ENCODE measurements at regions not wholly inside any gene's neighbourhood (a gene's known extent, or its start where the extent isn't known, plus 50 kb on each side); places are given as distances from the start of the nearest gene placed in this dataset.
"Not testable (repeated sequence)": the region's sequence is repeated elsewhere in the genome, so short reads cannot be mapped to it uniquely, and the experiment has no call there.

DNA sequence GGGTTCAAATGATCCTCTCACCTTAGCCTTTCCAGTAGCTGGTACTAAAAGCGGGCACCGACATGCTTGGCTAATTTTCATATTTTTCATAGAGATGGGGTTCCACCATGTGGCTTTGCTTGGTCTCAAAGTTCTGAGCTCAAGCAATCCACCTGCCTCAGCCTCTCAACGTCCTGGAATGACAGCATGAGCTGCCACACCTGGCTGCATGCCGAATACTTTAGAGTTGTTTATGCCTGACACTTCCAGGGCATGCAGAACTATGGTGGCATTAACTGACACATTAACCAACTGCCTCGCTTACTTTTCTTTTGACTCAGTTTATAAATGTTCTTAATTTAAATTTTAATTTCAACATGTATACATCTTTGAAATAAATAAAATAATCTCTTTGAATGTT is 135.8 kb downstream of the CCDC74A start:
- H3K4me1 ChIP-seq (ENCODE audit: insufficient read depth, low read length); H3K9ac ChIP-seq (ENCODE audit: low read depth, low read length); H3K9me3 ChIP-seq (ENCODE audit: insufficient read depth, low read length, severe bottlenecking); H3K4me3 ChIP-seq (ENCODE audit: low read depth in 1 of 2, low read length in 2 of 2); H3K27me3 ChIP-seq (ENCODE audit: insufficient read depth, low read length, poor library complexity); H4K20me1 ChIP-seq (ENCODE audit: insufficient read depth, low read length); DNase-seq; H2AFZ ChIP-seq (ENCODE audit: low read depth, low read length); H3K79me2 ChIP-seq (ENCODE audit: insufficient read depth, low read length); H3K4me2 ChIP-seq (ENCODE audit: insufficient read depth, low read length); ATAC-seq (ENCODE audit: insufficient read depth, low read depth); H3K27ac ChIP-seq (ENCODE audit: low read length); H3K36me3 ChIP-seq (ENCODE audit: insufficient read depth, low read length): not testable (repeated sequence)

DNA sequence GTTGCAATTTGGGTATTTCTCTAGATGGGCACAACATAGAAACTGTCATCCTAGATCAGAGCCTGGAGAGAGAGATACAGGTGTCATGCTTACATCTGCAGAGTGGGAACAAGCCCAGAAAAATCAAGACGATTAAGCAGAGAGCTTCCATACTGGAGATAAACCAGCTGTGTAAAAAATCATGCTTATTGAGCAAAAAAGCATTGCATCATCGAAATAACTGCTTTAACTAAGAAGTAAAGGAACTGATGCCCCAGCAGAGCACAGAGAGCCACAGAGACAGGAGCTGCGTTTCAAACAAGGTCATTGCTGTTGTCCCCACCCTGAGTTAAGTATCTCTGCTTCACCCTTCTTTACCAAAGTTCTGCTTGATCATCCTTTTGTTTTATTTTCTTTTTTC is 138.0 kb downstream of the CCDC74A start:
- not testable (repeated sequence) for ATAC-seq (ENCODE audit: insufficient read depth, low read depth); H3K4me3 ChIP-seq (ENCODE audit: low read depth in 1 of 2, low read length in 2 of 2); H2AFZ ChIP-seq (ENCODE audit: low read depth, low read length); H3K27me3 ChIP-seq (ENCODE audit: insufficient read depth, low read length, poor library complexity); H3K36me3 ChIP-seq (ENCODE audit: insufficient read depth, low read length); H3K79me2 ChIP-seq (ENCODE audit: insufficient read depth, low read length); H3K4me2 ChIP-seq (ENCODE audit: insufficient read depth, low read length); H3K4me1 ChIP-seq (ENCODE audit: insufficient read depth, low read length); DNase-seq; H3K9ac ChIP-seq (ENCODE audit: low read depth, low read length); H3K27ac ChIP-seq (ENCODE audit: low read length); H3K9me3 ChIP-seq (ENCODE audit: insufficient read depth, low read length, severe bottlenecking); H4K20me1 ChIP-seq (ENCODE audit: insufficient read depth, low read length)

DNA sequence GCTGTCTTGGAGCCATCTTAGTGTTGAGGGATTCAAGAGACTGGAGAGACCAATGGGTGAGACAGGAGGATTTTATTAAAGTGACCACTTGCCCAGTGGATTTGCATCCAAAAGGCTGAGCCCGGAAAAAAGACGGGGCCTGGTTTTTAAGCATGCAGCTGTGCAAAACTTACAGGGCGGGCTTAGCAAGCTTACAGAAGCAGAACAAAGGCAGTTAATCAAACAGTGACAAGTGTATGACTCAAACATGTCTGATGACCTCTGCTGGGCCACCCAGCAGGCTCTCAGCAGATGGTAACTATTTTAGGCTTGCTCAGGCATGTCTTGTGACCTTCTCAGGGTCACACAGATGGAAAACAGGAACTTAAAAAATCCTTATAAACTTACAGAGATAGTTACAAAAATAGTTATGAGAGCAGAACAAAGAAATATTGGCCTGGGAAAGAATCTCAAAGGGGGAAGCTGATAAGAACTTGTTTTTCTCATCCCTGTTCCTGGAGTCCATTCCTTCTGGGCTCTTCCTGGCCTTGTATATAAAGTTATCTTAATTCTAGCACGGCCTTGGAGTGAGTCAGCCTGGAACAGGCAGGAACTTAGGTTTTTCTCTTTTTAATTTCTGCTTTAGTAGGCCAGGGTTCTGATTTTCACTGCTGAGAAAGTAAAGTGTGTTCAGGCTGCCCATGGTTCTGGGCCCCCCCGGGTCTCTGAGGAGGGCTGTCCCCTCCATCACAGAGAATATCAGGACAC is 141.3 kb downstream of the CCDC74A start:
- H3K4me3 ChIP-seq (ENCODE audit: low read depth in 1 of 2, low read length in 2 of 2); DNase-seq; H3K27me3 ChIP-seq (ENCODE audit: insufficient read depth, low read length, poor library complexity); H3K36me3 ChIP-seq (ENCODE audit: insufficient read depth, low read length); H3K27ac ChIP-seq (ENCODE audit: low read length); H3K9ac ChIP-seq (ENCODE audit: low read depth, low read length); ATAC-seq (ENCODE audit: insufficient read depth, low read depth); H3K4me2 ChIP-seq (ENCODE audit: insufficient read depth, low read length); H3K9me3 ChIP-seq (ENCODE audit: insufficient read depth, low read length, severe bottlenecking); H3K79me2 ChIP-seq (ENCODE audit: insufficient read depth, low read length); H3K4me1 ChIP-seq (ENCODE audit: insufficient read depth, low read length); H2AFZ ChIP-seq (ENCODE audit: low read depth, low read length); H4K20me1 ChIP-seq (ENCODE audit: insufficient read depth, low read length): not testable (repeated sequence)

DNA sequence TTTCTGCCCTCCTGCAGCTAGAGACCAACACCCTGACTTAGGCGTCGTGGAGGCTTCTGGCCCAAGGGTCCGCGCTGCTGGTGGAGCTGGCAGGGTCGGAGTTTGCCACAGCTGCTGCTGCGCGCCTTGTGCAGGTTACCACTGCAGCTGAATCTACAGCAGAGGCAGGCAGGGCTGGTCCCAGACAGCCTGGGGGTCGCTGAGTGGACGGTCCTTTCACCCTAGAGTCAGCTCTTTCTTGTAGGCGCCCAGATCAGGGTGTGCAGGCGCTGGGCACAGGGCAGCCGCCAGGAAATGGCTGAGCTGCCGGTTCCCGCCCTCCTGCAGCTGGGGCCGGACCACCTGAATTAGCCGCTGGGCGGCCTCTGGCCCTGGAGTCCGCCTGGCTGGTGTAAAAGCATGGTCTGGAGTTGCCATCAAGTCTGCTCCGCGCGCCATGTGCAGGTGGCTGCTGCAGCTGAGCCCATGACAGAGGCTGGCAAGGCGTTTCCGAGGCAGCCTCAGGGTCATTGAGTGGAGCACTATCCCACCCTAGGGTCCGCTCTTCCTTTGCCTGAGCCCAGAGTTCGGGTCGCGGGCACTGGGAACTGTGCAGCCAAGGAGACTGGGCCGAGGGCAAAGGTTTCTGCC is 144.3 kb downstream of the CCDC74A start:
- H3K9ac ChIP-seq (ENCODE audit: low read depth, low read length); H3K27me3 ChIP-seq (ENCODE audit: insufficient read depth, low read length, poor library complexity); ATAC-seq (ENCODE audit: insufficient read depth, low read depth); H3K9me3 ChIP-seq (ENCODE audit: insufficient read depth, low read length, severe bottlenecking); H3K4me1 ChIP-seq (ENCODE audit: insufficient read depth, low read length); H3K36me3 ChIP-seq (ENCODE audit: insufficient read depth, low read length); H3K79me2 ChIP-seq (ENCODE audit: insufficient read depth, low read length); H3K27ac ChIP-seq (ENCODE audit: low read length); H3K4me3 ChIP-seq (ENCODE audit: low read depth in 1 of 2, low read length in 2 of 2); DNase-seq; H4K20me1 ChIP-seq (ENCODE audit: insufficient read depth, low read length); H2AFZ ChIP-seq (ENCODE audit: low read depth, low read length); H3K4me2 ChIP-seq (ENCODE audit: insufficient read depth, low read length): not testable (repeated sequence)

DNA sequence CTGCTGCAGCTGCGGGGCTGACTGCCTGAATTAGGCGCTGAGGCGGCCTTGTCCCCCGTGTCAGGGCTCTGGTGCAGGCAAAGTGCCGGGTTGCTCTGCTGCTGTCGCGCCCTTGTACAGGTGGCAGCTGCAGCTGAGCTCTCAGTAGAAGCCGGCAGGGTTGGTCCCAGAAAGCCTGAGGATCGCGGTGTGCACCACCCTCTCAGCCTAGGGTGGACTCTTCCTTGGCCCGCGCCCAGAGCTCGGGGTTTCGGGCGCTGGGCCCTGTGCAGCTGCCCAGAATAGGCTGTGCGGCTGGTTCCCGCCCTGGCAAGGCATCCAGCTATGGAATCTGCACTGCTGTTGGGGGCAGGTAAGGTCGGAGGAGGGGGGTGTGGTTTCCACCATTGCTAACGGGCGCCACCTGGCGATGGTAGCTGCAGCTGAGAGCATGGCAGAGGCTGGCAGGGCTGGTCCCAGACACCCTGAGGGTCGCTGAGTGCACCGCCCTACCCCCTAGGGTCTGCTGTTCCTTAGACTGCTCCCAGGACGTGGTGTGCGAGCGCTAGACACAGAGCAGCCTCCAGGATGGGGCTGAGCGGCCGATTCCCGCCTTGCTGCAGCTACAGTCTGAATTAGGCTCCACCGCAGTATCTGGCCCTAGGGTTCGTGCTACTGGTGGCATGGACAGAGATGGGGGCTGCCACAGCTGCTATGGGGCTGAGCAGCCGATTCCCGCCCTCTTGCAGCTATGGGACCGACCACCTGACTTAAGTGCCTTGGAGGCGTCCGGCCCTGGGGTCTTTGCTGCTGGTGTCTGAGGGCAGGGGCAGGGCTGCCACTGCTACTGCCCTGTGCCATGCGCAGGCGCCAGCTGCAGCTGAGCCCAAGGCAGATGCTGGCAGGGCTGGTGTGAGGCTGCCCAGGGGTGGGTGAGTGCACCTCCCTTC is 145.0 kb downstream of the CCDC74A start:
- H3K4me3 ChIP-seq (ENCODE audit: low read depth in 1 of 2, low read length in 2 of 2); H3K36me3 ChIP-seq (ENCODE audit: insufficient read depth, low read length); H3K9me3 ChIP-seq (ENCODE audit: insufficient read depth, low read length, severe bottlenecking); H3K9ac ChIP-seq (ENCODE audit: low read depth, low read length); H3K27me3 ChIP-seq (ENCODE audit: insufficient read depth, low read length, poor library complexity); H3K79me2 ChIP-seq (ENCODE audit: insufficient read depth, low read length); H4K20me1 ChIP-seq (ENCODE audit: insufficient read depth, low read length); H3K27ac ChIP-seq (ENCODE audit: low read length); H3K4me1 ChIP-seq (ENCODE audit: insufficient read depth, low read length): not testable (repeated sequence)
- DNase-seq (peak; percentile 68), ATAC-seq (ENCODE audit: insufficient read depth, low read depth) (peak; percentile 100)
- Histone ChIP-seq H2AFZ (ENCODE audit: low read depth, low read length) (peak overlapping the region; percentile 5; the same call in 1 of the 2 replicates), H3K4me2 (ENCODE audit: insufficient read depth, low read length) (peak overlapping the region; percentile 50)
- TF ChIP-seq, protein P1, sequence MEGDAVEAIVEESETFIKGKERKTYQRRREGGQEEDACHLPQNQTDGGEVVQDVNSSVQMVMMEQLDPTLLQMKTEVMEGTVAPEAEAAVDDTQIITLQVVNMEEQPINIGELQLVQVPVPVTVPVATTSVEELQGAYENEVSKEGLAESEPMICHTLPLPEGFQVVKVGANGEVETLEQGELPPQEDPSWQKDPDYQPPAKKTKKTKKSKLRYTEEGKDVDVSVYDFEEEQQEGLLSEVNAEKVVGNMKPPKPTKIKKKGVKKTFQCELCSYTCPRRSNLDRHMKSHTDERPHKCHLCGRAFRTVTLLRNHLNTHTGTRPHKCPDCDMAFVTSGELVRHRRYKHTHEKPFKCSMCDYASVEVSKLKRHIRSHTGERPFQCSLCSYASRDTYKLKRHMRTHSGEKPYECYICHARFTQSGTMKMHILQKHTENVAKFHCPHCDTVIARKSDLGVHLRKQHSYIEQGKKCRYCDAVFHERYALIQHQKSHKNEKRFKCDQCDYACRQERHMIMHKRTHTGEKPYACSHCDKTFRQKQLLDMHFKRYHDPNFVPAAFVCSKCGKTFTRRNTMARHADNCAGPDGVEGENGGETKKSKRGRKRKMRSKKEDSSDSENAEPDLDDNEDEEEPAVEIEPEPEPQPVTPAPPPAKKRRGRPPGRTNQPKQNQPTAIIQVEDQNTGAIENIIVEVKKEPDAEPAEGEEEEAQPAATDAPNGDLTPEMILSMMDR (IDR thresholded peaks at IDR 0.05; ENCODE audit: borderline replicate concordance, extremely low read depth, low read length, poor library complexity, severe bottlenecking) = peak; percentile 73

Data from DND-41 (cell line).